ENCODE measurements at regions not wholly inside any gene's neighbourhood (a gene's known extent, or its start where the extent isn't known, plus 50 kb on each side); places are given as distances from the start of the nearest gene placed in this dataset.
"Not testable (repeated sequence)": the region's sequence is repeated elsewhere in the genome, so short reads cannot be mapped to it uniquely, and the experiment has no call there.

- DNase-seq, result no peak
Measured at GRCh38 chr16:87012954-87013938, 303.9 kb downstream of the C16orf95 start.

GRCh38 chr16:87014112-87014511 lies 303.1 kb downstream of the C16orf95 start:
- no peak for DNase-seq

- DNase-seq, result no peak
Measured at GRCh38 chr16:87015021-87015420, 302.2 kb downstream of the C16orf95 start.

- DNase-seq, result no peak
Measured at GRCh38 chr16:87016046-87017035, 300.9 kb downstream of the C16orf95 start.

GRCh38 chr16:87017371-87018012 lies 299.7 kb downstream of the C16orf95 start:
- DNase-seq, result no peak

- DNase-seq, result no peak
Measured at GRCh38 chr16:87025676-87026075, 291.5 kb downstream of the C16orf95 start.

- DNase-seq, result no peak
Measured at GRCh38 chr16:87027056-87027616, 290.1 kb downstream of the C16orf95 start.

- DNase-seq, result no peak
Measured at GRCh38 chr16:87028481-87029320, 288.5 kb downstream of the C16orf95 start.

GRCh38 chr16:87032554-87032953 lies 284.6 kb downstream of the C16orf95 start:
- no peak for DNase-seq

GRCh38 chr16:87033021-87033471 lies 284.1 kb downstream of the C16orf95 start:
- DNase-seq, result no peak

GRCh38 chr16:87033541-87034300 lies 283.5 kb downstream of the C16orf95 start:
- no peak for DNase-seq

- DNase-seq, result no peak
Measured at GRCh38 chr16:87034317-87034716, 282.9 kb downstream of the C16orf95 start.

GRCh38 chr16:87035053-87035452 lies 282.1 kb downstream of the C16orf95 start:
- DNase-seq, result no peak

- DNase-seq, result no peak
Measured at GRCh38 chr16:87037012-87037411, 280.2 kb downstream of the C16orf95 start.

GRCh38 chr16:87038528-87038927 lies 278.7 kb downstream of the C16orf95 start:
- not testable (repeated sequence) for DNase-seq

- no peak for DNase-seq
Measured at GRCh38 chr16:87040169-87041117, 276.7 kb downstream of the C16orf95 start.

GRCh38 chr16:87041286-87041685 lies 275.9 kb downstream of the C16orf95 start:
- DNase-seq, result no peak

GRCh38 chr16:87042551-87043230 lies 274.5 kb downstream of the C16orf95 start:
- no peak for DNase-seq
